Upper lobe of right lung (tissue), 1 donor: ENCODE measurements at regions not wholly inside any gene's neighbourhood (a gene's known extent, or its start where the extent isn't known, plus 50 kb on each side); places are given as distances from the start of the nearest gene placed in this dataset.

Experiments used
- ATAC-seq: fragments of 200-7000 bp; cut with Tn5 transposase; one replicate; pipeline ENCODE4 v1.9.1; 2020; ENCODE audit warnings: mild to moderate bottlenecking, moderate library complexity
- DNase-seq: peaks from one replicate; pipeline ENCODE4 v3.0.0-alpha.2; 2020
- H3K27ac ChIP-seq: fragments of 200-600 bp; one replicate; pipeline ENCODE4 v1.8.0; 2022
- H3K27me3 ChIP-seq: fragments of 200-600 bp; one replicate; pipeline ENCODE4 v1.8.0; 2022; ENCODE audit warnings: mild to moderate bottlenecking
- H3K36me3 ChIP-seq: fragments of 200-600 bp; one replicate; pipeline ENCODE4 v1.8.0; 2022
- H3K4me1 ChIP-seq: fragments of 200-600 bp; one replicate; pipeline ENCODE4 v1.8.0; 2022
- H3K4me3 ChIP-seq: fragments of 200-600 bp; one replicate; pipeline ENCODE4 v1.8.0; 2022; ENCODE audit warnings: mild to moderate bottlenecking
- H3K9me3 ChIP-seq: fragments of 200-600 bp; one replicate; pipeline ENCODE4 v1.8.0; 2022
- intact Hi-C: fragments of 100-400 bp; cut with DNase I; formaldehyde crosslinking; loops from one replicate; pipeline ENCODE4 v1.11.0; 2022
- TF ChIP-seq, protein P1 (sequence below): fragments of 200-600 bp; IDR thresholded peaks from one replicate; pipeline ENCODE4 v1.8.0; 2022; ENCODE audit warnings: antibody characterized with exemption
- donor health status: DM: no; HTN: yes; CAD: no; lungs with severe emphysema.

DNA sequence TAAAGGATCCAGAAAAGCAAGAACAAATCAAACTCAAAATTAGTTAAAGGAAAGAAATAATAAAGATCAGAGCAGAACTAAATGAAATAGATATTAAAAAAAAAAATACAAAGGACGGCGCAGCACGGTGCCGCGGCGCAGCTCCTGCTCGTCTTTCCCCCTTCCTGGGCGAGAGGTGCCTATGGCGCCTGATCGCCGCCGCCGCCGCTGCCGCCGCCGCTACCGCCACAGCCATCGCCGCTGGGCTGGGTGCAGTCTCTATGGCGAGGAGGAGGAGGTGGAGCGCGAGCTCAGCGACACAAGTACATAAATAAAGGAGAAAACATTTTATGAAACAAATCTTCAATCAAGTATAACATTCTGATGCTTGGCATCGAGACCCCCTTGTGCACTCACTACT, 77.6 kb upstream of the VANGL1 start:
- intact Hi-C loops = no loop called here
- Histone ChIP-seq H3K4me3 (no peak overlapping the region), H3K9me3 (peaks cover 12% of the 10 kb centered on the region), H3K27ac (no peak overlapping the region), H3K36me3 (no peaks in the 10 kb centered on the region), H3K4me1 (no peaks in the 10 kb centered on the region), H3K27me3 (peaks cover 15% of the 10 kb centered on the region)
- TF ChIP-seq, protein P1, sequence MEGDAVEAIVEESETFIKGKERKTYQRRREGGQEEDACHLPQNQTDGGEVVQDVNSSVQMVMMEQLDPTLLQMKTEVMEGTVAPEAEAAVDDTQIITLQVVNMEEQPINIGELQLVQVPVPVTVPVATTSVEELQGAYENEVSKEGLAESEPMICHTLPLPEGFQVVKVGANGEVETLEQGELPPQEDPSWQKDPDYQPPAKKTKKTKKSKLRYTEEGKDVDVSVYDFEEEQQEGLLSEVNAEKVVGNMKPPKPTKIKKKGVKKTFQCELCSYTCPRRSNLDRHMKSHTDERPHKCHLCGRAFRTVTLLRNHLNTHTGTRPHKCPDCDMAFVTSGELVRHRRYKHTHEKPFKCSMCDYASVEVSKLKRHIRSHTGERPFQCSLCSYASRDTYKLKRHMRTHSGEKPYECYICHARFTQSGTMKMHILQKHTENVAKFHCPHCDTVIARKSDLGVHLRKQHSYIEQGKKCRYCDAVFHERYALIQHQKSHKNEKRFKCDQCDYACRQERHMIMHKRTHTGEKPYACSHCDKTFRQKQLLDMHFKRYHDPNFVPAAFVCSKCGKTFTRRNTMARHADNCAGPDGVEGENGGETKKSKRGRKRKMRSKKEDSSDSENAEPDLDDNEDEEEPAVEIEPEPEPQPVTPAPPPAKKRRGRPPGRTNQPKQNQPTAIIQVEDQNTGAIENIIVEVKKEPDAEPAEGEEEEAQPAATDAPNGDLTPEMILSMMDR = no peak
- DNase-seq (no peak), ATAC-seq (no peak)

DNA sequence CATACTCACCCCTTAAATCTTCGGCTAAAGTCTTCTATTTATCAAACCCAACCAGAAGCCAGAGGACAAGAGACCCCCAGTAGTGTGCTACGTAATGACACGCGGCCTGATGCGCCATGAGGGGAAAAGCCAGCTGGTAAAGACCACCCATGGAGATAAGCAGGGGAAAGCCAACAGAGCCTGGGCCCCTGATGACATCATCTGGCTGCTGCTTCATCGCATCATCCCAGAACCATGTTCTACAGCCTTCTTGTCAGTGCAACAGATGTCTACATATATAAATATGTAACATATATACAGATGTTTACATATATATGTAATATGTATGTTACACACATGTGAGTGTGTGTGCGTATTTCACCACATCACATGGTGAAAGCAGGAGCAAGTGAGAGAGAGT, 81.7 kb upstream of the VANGL1 start:
- no peak for ATAC-seq
- H3K27me3 ChIP-seq = peaks cover 15% of the 10 kb centered on the region
- no peak for DNase-seq
- H3K27ac ChIP-seq = no peak overlapping the region
- intact Hi-C loops = no loop called here
- H3K4me1 ChIP-seq = no peaks in the 10 kb centered on the region
- H3K4me3 ChIP-seq = no peak overlapping the region
- H3K9me3 ChIP-seq = no peaks in the 10 kb centered on the region
- H3K36me3 ChIP-seq = no peaks in the 10 kb centered on the region
- TF ChIP-seq, protein P1 = no peak

DNA sequence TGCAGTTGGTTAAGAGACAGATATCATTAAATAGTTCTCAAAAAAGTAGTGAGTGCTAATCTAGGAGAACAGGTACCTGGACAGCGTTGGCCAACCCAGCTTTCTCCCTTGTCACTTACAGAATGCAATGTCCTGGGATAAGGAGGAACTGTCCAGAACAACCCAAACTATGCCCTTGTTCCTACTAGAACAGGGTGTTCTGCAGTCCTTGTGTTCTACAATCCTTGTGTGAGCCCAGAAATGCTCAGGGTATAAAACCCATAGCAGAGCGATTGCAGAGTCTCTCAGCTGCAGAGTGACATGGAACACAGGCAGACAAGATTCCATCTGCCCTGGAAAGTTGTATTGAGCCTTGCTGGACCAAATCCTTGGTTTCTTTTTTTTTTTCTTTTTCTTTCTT, 83.5 kb upstream of the VANGL1 start:
- DNase-seq (no peak), ATAC-seq (no peak)
- no peaks in the 10 kb centered on the region for H3K36me3 ChIP-seq
- intact Hi-C loops = no loop called here
- no peaks in the 10 kb centered on the region for H3K9me3 ChIP-seq
- H3K27ac ChIP-seq = no peak overlapping the region
- H3K27me3 ChIP-seq = peaks cover 9% of the 10 kb centered on the region
- TF ChIP-seq, protein P1 = no peak
- H3K4me3 ChIP-seq = no peak overlapping the region
- no peaks in the 10 kb centered on the region for H3K4me1 ChIP-seq

DNA sequence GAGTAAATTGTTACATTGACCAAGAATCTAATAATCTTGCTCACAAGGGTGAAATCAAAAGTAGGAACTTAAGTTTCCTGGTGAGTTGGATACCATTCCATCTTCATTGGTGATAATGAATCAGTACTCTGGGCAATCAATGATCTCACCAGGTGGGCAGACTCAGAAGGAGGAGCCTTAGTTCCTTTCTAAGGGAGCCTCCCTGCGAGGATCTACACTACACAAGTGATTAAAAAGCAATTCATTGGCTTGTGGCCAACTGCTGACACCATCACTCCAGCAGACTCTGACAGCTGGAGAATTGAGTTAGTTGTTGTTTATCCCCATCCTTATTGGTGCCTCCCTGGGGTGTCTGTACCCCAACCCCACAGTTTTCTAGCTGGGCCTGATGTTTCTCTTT, 84.1 kb upstream of the VANGL1 start:
- Histone ChIP-seq H3K4me1 (no peaks in the 10 kb centered on the region), H3K4me3 (no peak overlapping the region), H3K27me3 (peaks cover 9% of the 10 kb centered on the region), H3K27ac (no peak overlapping the region), H3K36me3 (no peaks in the 10 kb centered on the region), H3K9me3 (no peaks in the 10 kb centered on the region)
- TF ChIP-seq, protein P1 = no peak
- intact Hi-C loops = no loop called here
- no peak for ATAC-seq
- no peak for DNase-seq

DNA sequence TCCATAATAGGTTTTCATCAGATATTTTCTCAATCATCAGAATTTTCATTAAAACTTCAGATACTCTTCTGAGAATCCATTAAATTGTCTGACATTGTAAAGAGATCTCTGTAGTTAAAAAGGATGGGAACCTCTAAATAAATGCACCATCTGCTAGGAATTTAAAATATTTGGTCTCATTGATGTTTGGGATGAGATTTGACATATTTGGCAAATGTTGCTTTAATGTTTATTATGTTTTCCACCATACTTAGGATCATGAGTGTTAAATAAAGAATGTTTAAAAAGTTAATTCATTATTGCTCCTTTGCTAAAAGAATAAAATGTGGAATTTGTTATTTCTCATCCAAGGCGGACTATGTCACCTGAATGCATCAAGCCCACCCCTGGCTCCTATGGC, 85.5 kb upstream of the VANGL1 start:
- intact Hi-C loops = no loop called here
- DNase-seq (no peak), ATAC-seq (no peak)
- Histone ChIP-seq H3K4me1 (no peaks in the 10 kb centered on the region), H3K9me3 (no peaks in the 10 kb centered on the region), H3K27me3 (no peaks in the 10 kb centered on the region), H3K27ac (no peak overlapping the region), H3K36me3 (no peaks in the 10 kb centered on the region), H3K4me3 (no peak overlapping the region)
- TF ChIP-seq, protein P1 = no peak

DNA sequence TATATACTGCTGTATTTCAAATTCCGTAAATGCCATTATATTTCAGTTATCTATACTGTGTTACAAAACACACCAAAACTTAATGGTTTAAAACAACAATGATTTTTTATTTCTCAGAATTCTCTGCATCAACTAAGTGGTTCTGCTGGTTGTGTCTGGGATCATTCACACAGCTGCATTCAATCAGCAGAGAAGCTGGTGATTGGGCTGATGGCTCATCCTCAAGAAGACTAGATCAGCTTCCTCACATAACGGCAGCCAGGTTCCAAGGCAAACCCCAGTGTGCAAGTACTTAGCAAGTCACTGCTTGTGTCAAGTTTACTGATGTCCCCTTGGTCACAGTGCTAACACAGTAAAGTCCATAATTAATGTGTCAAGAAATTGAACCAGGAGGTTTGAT, 86.3 kb upstream of the VANGL1 start:
- Histone ChIP-seq H3K4me3 (no peak overlapping the region), H3K36me3 (no peaks in the 10 kb centered on the region), H3K4me1 (no peaks in the 10 kb centered on the region), H3K9me3 (no peaks in the 10 kb centered on the region), H3K27ac (no peak overlapping the region), H3K27me3 (no peaks in the 10 kb centered on the region)
- TF ChIP-seq, protein P1 = no peak
- intact Hi-C loops = no loop called here
- DNase-seq = no peak
- ATAC-seq = no peak
